B cell (primary cell): ENCODE measurements at regions not wholly inside any gene's neighbourhood (a gene's known extent, or its start where the extent isn't known, plus 50 kb on each side); places are given as distances from the start of the nearest gene placed in this dataset.

Experiments
- EZH2 ChIP-seq: IDR thresholded peaks from 2 replicates; pipeline ENCODE4 v1.6.1; 2012; ENCODE audit warnings: borderline replicate concordance, low read depth, mild to moderate bottlenecking, moderate library complexity, low read length; ENCODE audit not compliant: insufficient read depth, poor library complexity, severe bottlenecking
- TF ChIP-seq, protein P1 (sequence below): fragments of 200-600 bp; IDR thresholded peaks from one replicate; pipeline ENCODE4 v1.8.0; 2022; ENCODE audit warnings: antibody characterized with exemption, mild to moderate bottlenecking

- TF ChIP-seq, protein P1, sequence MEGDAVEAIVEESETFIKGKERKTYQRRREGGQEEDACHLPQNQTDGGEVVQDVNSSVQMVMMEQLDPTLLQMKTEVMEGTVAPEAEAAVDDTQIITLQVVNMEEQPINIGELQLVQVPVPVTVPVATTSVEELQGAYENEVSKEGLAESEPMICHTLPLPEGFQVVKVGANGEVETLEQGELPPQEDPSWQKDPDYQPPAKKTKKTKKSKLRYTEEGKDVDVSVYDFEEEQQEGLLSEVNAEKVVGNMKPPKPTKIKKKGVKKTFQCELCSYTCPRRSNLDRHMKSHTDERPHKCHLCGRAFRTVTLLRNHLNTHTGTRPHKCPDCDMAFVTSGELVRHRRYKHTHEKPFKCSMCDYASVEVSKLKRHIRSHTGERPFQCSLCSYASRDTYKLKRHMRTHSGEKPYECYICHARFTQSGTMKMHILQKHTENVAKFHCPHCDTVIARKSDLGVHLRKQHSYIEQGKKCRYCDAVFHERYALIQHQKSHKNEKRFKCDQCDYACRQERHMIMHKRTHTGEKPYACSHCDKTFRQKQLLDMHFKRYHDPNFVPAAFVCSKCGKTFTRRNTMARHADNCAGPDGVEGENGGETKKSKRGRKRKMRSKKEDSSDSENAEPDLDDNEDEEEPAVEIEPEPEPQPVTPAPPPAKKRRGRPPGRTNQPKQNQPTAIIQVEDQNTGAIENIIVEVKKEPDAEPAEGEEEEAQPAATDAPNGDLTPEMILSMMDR: no peak
- no peak for TF ChIP-seq EZH2
These were observed 228.8 kb downstream of the TFAP2C start for GRCh38 chr20:56857950-56858349.
